IPS-NIHi7 (cell line): ENCODE measurements at regions not wholly inside any gene's neighbourhood (a gene's known extent, or its start where the extent isn't known, plus 50 kb on each side); places are given as distances from the start of the nearest gene placed in this dataset.
"Not testable (repeated sequence)": the region's sequence is repeated elsewhere in the genome, so short reads cannot be mapped to it uniquely, and the experiment has no call there.

Source experiments
- DNase-seq: peaks from one replicate; pipeline ENCODE4 v3.0.0; 2012; ENCODE audit warnings: mixed read lengths; ENCODE audit errors: extremely low spot score

DNA sequence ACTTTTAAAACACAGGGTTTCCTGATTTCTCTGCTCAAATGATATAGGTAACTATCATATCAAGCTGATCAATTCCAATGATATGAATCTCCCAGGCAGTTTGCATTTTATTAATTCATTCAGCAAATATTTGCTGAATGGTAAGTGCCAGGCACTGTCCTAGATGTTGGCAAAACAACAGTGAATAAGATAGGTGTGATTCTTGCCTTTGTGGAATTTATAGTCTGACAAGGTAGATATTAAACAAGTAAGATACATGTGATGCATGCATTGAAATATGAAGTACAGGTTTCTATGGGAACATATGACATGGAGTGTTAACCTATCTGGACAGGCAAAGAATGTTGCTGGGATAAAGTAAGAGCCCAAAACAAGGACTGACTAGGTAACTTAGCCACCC lies 231.8 kb upstream of the DAB2 start:
- DNase-seq, result no peak

DNA sequence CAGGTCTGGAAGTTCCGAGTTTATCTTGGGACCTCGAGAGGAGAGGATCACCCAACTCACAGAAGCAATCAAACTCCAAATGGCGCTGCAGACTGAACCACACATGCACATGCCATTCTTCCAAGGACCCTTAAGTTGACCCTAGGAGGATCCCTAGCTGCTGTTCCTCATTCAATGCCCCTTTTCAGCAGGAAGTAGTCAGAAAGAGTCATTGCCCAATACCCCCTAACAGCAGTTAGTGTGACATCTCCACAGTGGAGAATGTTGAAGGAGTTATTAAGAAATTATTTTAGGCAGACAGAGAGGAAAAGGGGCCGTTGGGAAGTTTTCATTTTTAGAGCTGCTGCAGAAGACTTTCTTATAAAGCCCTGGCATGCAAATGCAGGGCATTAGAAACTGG lies 229.9 kb upstream of the DAB2 start:
- DNase-seq, result no peak

DNA sequence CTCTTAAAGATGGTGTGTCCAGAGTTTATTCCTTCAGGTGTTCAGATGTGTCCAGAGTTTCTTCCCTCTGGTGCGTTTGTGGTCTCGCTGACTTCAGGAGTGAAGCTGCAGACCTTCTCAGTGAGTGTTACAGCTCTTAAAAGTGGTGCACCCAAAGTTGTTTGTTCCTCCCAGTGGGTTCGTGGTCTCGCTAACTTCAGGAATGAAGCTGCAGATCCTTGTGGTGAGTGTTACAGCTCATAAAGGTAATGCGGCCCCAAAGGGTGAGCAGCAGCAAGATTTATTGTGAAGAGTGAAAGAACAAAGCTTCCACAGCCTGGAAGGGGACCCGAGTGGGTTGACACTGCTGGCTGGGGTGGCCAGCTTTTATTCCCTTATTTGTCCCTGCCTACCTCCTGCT lies 227.7 kb upstream of the DAB2 start:
- not testable (repeated sequence) for DNase-seq

DNA sequence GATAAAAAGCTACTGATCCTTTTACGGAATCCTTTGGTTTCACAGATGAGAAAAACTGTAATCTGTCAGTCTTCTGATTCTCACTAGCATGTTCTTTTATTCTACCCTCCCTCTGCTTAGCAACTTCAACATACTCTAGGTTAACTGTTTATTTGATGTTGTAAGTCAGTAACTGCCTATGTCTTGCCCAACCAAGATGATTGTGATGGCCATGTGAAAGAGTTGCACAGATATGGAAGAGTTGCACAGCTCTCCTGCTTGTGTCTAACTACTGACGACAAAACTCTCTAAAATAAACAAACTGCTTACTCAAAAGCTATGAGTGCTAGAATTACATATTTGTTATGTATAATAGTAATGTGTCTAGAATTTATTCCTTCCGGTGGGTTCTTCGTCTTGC lies 227.3 kb upstream of the DAB2 start:
- DNase-seq, result no peak

DNA sequence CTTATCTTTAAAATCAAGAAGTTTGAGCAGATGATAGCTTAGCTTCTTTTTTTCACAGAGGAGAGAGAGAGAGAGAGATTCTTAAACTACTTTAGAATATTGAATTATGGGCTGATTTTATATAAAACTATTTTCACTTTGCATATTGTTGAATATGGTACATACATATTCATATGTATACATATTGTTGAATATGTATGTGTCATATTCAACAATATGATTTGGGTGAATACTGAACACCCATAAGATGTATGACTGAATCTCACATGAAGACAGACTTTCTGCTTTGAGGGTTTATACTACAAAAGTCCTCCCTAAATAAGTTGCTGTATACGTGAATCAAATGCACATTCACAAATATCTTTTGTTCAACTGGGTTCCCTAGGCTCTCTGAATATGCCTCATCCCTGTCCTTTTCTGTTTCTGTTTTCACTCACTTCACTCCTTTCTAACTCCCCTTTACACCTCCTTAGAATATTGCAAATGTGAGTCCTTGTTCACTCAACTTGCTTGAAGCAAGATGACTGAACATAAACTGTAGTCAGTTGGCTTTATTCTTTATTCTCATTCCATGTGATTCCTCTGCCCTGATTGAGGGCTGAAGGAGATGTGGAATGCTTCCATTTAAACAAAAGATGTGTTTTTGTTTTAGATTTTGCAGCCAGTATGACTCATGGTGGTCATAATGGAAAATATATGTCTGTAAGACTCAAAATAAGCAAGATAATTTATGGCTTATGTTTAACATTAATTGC lies 225.4 kb upstream of the DAB2 start:
- DNase-seq, result no peak

DNA sequence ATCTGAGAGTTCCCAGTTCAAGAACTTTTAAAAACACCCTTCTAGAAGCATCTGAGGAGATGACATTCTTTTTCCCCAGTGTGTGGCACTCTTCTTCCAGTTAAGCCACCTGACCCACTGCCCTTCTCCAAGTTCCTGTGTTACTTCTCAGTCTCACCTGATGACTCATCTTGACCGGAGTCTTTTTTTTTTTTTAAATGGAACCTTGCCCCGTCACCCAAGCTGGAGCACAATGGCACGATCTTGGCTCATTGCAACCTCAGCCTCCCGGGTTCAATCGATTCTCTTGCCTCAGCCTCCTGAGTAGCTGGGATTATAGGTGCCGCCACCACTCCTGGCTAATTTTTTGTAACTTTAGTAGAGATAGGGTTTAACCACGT lies 224.1 kb upstream of the DAB2 start:
- peak; percentile 53 for DNase-seq

DNA sequence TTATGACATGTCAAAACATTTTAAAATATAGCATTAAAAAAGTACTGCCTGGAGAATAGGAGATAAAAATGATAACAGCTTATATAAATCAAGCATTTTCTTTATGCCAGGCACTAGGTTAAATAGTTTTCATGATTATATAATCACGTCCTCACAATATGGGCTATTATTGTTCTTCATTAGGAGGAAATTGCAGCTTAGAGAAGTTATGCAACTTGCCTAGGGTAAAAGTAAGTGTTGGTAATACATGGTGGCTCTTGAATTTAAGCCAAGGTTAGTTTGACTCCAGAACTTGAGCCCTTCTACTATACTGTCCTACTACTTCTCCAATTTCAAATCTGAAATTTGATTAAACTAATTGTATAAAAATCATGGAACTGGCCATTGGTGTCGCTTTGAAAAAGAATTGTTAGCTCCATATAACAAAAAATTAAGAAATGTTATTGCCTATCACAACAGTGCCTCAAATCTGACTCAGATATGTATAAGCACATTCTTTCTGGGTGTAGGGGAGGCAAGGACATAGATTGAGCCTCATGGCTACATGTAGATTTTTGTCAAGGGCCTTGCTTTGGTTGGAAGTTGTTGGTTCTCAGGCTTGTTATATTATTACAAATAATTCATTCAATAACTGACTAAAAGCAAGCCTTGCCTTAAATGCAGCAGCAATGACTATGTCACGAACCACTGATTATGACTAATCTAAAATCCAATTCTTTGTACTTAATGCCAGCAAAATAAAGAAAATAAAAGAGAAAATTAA lies 223.5 kb upstream of the DAB2 start:
- no peak for DNase-seq

DNA sequence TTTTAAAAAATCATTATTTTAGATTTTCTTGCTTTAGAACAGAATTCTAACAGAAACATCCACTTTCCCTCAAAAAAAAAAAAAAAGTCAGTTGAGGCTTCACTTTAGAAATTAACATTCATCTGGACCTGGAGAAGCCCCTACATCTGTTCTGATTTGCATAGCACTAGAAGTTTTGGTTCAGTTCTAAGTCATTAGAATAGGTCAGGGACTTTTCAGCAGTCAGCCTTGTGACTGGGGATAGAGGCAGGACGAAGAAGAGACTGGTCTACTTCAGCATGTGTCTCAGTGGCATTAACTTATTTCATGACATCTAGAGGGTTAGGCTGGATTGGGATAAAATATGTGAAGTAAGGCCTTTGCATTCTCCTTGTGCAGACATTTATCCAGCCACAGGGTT lies 215.8 kb upstream of the DAB2 start:
- no peak for DNase-seq

DNA sequence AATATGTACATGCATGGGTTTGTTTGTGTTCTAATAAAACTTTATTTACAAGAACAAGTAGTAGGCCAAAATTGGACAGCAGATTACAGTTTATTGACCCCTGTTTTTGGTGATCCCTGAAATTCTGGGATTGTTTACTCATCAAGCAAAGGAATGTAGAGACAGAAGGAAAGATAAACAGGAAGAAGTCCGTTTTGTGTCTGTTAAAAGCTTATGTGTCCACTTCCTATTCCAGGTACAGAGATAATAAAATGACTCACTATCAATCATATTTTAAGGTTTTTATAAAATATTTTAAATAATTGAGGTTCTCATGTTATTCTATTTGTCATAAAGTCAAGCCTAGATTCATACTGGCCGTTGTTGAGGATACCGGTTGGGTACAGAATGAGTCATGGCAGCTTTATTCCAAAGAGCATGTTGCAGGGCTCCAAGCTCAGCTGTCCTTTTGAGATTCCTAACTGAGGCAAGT lies 214.9 kb upstream of the DAB2 start:
- DNase-seq, result no peak

DNA sequence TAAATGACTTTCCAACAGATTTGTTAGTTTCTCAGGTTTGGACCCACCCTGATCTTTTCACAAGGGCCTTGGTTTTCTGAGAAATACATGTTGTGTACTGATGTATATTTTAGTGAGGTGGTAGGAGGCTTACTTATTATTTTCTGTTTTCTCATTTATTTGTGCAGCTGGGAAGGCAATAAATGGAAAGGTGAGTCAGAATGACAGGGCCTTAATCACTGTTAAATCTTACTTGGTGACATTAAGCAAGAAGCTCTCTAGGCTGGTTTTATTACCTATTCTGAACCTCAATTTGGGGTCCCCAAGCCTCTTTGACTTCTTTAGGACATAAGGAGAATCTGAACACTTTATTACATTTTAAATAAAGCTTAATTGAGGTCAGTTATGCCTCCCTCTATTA lies 214.0 kb upstream of the DAB2 start:
- no peak for DNase-seq

DNA sequence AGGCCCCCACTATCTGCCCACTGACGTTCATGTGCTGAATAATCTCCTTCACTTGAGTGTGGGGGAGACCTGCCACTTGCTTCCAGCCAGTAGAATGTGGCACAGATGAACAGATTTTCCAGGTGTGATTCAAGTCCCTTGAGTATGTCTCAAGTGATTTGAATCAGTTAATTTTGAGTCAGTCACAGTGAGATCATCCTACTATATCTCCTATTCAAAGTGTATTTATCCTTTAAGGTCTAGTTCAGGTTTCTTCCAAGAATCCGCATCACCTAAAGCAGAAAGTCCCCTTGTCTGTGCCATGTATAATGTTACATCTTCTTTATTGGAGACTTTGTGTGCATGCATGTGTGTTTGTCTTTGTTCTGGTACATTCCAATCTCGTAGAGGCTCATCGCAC lies 208.3 kb upstream of the DAB2 start:
- DNase-seq, result no peak

DNA sequence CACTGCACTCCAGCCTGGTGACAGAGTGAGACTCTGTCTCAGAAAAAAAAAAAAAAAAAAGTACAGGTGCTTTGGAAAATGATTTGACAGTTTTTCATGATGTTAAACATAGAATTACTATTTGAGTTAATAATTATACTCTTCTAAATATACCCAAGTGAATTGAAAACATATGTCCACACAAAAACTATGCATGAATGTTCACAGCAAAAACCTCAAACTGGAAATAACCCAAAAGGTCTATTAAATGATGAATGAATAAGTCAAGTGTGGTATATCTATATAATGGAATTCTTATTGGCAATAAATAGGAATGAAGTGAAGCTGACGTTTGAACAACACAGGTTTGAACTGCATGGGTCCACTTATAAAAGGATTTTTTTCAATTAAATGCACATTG lies 207.2 kb upstream of the DAB2 start:
- no peak for DNase-seq

DNA sequence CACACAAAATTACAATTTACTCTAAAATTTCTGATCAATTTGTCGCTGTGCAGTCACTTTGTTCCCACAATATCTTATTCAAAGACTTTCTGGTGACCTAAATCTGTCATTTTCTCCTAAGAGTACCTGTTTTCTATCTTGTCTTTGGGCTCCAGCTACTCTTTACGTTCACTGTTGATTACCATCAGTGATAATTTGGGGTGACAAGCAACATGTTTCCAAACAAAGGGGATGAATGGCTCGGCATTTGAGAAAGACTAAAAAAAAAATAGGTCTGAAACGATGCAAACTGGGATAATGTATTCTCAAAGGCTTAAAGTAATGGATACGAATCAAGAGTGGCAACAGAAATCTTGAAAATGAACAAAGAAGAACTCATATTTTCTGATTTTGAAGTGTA lies 205.2 kb upstream of the DAB2 start:
- DNase-seq, result no peak

DNA sequence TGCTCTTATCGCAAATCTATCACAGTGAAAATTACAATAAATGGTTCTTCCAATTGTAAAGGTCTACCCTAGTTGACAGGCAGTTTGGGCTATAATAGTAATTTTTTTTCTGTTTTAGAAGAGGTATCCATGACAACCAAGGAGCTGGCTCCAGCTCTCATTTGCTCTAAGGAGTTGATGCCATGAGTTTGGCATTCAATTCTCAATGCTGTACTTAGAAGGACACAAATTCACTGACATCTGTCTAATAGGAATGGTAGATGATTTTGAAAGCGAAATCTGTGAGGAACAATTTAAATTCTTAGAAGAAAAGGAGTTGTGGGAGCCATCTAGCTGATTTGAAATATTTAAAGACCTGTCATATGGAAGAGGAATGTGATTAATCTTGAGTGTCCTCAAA lies 203.6 kb upstream of the DAB2 start:
- DNase-seq, result no peak

DNA sequence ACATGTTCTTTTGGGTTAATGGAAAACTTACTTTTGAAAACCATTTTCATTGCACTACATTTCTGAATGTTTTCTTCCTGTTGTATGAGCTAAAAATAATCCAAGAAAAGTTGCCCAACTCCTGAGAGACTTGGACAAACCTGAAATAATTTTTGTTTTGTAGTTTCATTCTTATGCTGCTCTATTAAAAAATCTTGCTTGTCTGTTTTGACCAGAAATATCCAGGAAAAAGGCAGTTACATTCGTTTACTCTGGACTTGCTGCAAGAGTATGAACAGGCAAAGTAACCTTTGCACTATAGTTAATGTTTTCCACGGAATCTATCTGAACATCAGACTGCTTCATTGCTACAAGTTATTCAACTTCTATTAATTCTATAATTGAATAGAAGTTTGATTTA lies 200.1 kb upstream of the DAB2 start:
- DNase-seq, result no peak

DNA sequence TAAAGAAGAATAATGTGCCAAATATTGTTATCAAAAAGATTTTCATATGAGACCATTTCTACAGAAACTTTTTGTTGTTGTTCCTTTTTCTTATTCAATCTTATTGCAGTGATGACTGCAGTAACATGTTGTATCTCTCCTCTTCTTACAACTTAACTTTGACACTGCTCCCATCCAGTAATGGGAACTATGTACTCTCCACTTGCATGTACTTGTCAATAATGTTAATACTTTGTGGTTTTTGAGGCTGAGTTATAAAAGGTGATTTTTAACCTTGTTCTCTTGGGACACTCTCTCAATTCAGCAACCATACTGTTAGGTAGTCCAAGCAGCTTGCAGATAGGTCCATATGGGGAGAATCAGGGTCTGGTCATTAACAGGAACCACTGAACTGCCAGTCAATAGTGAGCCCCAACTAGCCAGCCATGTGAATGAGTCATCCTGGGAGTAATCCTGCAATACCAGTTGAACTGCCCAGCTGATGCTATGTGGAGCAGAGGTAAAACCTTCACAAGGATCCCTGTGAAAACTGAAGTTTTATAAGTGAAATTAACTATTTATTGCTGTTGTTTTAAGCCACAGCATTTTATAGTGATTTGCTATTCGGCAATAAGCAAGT lies 199.6 kb upstream of the DAB2 start:
- peak; percentile 22 for DNase-seq

DNA sequence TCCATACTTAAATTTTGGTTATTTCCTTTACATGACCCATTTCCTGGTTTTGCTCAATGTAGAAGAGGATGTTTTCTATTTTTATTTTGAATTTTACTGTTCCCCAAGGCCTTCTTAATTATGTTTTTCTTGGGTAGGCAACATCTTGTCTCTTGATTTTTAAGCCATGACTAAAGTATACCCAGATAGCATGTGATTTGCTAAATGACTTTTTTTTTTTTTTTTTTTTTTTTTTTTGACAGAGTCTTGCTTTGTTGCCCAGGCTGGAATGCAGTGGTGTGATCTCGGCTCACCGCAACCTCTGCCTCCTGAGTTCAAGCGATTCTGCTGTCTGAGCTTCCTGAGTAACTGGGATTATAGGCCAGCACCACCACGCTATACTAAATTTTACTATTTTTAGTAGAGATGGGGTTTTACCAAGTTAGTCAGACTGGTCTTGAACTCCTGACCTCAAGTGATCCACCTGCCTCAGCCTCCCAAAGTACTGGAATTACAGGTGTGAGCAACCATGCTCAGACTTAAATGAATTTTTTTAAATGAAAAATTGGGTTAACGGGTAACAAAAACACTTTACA lies 198.6 kb upstream of the DAB2 start:
- DNase-seq, result no peak

DNA sequence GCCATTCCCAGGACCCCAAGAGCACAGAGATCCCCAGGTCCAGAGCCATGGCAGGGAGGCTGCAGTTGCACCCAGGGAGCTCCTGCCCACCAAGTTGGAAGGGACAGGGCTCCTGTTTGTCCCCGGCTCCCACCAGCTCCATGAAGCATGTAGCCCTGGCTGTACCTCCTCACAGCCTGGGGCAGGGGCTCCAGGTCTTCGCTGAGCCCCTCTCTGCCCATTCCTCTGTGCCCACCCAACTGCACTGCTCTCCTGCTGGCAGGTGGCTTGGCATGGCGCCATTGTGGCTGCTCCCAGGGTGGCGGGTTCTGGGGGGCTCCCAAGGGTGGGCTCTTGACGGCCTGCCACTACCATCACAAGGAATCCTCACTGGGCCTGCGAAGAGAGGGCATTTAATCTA lies 197.5 kb upstream of the DAB2 start:
- no peak for DNase-seq

DNA sequence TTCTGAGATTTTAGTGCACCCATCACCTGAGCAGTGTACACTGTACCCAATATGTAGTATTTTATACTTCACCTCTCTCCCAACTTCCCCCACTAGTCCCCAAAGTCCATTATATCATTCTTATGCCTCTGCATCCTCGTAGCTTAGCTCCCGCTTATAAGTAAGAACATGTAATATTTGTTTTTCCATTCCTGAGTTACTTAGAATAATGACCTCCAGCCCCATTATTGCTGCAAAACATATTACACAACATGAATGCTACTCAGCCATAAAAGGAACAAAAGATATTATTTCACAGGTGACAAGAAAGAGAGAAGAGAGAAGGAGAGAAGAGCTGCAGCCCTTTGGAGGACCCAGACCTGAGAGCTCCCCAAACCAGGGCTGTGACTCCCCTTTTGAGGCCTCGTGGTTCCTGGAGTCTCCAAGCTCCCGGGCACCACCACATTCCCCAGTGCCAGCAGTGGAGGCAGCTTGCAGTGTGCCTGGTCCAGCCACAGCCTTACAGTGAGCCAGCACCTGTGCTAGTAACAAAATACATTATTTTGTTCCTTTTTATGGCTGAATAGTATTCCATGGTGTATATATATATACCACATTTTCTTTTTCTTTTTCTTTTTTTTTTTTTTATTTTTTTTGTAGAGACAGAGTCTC lies 194.5 kb upstream of the DAB2 start:
- DNase-seq, result no peak

DNA sequence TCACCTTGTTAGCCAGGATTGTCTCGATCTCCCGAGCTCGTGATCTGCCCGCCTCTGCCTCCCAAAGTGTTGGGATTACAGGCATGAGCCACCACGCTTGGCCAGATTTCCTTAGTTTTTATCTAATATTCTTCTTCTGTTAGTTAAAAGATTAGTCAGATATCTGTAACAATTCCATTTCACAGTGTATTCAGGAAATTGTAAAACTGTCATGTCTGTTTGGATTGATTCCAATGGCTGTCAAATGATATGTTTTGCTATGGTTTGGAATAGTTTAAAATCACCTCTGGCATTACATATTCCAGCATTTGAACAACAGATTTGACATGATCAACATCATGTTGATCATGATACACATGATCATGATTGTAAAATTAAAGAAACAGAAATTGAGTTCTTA lies 193.6 kb upstream of the DAB2 start:
- DNase-seq, result no peak

DNA sequence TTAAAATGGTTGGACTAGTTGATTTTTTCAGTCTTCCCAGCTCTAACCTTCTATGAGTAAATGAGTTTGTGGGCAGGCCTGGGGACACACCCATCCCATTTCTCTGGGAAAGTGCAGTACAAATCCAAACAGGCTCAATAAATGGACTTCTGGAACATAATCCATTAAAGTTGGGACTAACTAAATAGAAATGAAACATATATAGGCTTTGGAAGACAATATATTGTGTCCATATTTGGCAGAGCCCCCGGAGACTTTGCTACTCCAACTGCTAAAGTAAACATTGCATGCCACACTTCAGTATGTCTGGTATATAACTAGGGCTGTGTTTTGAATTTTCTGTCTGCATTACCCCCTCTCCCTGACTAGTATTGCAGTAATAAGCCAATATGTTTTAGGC lies 191.4 kb upstream of the DAB2 start:
- no peak for DNase-seq

DNA sequence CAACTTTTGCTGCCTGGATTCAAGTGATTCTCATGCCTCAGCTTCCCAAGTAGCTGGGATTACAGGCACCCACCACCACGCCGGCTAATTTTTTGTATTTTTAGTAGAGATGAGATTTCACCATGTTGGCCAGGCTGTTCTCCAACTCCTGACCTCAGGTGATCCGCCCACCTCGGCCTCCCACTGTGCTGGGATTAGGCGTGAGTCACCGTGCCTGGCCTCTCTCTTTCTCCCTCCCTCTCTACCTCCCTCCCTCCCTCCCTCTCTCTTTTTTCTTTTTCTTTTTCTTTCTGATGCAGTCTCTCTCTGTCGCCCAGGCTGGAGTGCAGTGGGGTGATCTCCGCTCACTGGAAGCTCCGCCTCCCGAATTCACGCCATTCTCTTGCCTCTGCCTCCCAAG lies 186.3 kb upstream of the DAB2 start:
- not testable (repeated sequence) for DNase-seq
